GM10248 (cell line): ENCODE measurements at regions not wholly inside any gene's neighbourhood (a gene's known extent, or its start where the extent isn't known, plus 50 kb on each side); places are given as distances from the start of the nearest gene placed in this dataset.

ENCODE experiments used
- CTCF ChIA-PET: fragments of 300-600 bp; sonication (Branson Sonifier 250); formaldehyde crosslinking; extraction: SDS; loops from one replicate; lab custom pipeline; 2021; ENCODE audit warnings: antibody characterized with exemption; lab: Yijun Ruan, JAX
- POLR2A ChIA-PET: fragments of 350-650 bp; sonication (Branson Sonifier 250); formaldehyde crosslinking; extraction: SDS; loops from one replicate; lab custom pipeline; 2020; ENCODE audit warnings: antibody characterized with exemption; lab: Yijun Ruan, JAX
- DNase-seq: peaks from one replicate; pipeline ENCODE4 v3.0.0; 2012; ENCODE audit errors: extremely low spot score
- TF ChIP-seq, protein P1 (sequence below): IDR thresholded peaks from 2 replicates; pipeline ENCODE4 v1.5.1; 2012; ENCODE audit warnings: mild to moderate bottlenecking, low read depth; ENCODE audit errors: extremely low read depth, missing control alignments, control extremely low read depth

DNA sequence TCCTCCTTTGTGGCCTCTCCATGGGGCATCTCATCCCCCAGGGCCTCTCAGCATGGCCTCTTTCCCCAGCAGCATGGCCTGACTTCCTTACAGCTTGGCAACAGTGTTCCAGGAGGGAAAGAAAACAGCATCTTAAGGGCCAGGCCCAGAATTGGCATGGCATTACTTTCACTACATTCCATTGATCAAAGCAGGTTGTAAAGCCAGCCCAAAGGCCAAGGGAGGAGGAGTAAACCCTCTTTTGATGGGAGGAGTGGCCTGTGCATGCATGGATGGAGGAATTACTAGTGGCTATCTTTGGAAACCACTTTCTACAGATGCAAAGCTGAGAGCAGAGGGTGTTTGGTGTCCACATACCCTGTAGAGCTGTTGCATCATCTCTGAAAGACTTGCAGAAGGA, 149.4 kb downstream of the AIPL1 start:
- POLR2A ChIA-PET = no interaction called here
- CTCF ChIA-PET = no interaction called here
- DNase-seq = no peak
- TF ChIP-seq, protein P1, sequence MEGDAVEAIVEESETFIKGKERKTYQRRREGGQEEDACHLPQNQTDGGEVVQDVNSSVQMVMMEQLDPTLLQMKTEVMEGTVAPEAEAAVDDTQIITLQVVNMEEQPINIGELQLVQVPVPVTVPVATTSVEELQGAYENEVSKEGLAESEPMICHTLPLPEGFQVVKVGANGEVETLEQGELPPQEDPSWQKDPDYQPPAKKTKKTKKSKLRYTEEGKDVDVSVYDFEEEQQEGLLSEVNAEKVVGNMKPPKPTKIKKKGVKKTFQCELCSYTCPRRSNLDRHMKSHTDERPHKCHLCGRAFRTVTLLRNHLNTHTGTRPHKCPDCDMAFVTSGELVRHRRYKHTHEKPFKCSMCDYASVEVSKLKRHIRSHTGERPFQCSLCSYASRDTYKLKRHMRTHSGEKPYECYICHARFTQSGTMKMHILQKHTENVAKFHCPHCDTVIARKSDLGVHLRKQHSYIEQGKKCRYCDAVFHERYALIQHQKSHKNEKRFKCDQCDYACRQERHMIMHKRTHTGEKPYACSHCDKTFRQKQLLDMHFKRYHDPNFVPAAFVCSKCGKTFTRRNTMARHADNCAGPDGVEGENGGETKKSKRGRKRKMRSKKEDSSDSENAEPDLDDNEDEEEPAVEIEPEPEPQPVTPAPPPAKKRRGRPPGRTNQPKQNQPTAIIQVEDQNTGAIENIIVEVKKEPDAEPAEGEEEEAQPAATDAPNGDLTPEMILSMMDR = no peak

- DNase-seq = no peak
- ChIA-PET POLR2A (no interaction called here), CTCF (no interaction called here)
- TF ChIP-seq, protein P1 = no peak
Observed at GRCh38 chr17:6279659-6280058, 155.3 kb downstream of the AIPL1 start.

- CTCF ChIA-PET = no interaction called here
Observed at GRCh38 chr17:6278376-6278775, 156.5 kb downstream of the AIPL1 start.

GRCh38 chr17:6276711-6277110, 158.2 kb downstream of the AIPL1 start:
- POLR2A ChIA-PET = interaction anchor here (0.6 kb wide), 1 partner anchor 20 kb away, joined by 4 read pairs; no protein-coding TSS in a partner anchor
- TF ChIP-seq, protein P1 = no peak
- no peak for DNase-seq
- CTCF ChIA-PET = interaction anchor here (0.7 kb wide), 1 partner anchor 10 kb away, joined by 3 read pairs; no protein-coding TSS in a partner anchor

More at GRCh38 chr17:6278376-6278775, 156.5 kb downstream of the AIPL1 start:
- no peak for DNase-seq
- POLR2A ChIA-PET = no interaction called here
- TF ChIP-seq, protein P1 = no peak

DNA sequence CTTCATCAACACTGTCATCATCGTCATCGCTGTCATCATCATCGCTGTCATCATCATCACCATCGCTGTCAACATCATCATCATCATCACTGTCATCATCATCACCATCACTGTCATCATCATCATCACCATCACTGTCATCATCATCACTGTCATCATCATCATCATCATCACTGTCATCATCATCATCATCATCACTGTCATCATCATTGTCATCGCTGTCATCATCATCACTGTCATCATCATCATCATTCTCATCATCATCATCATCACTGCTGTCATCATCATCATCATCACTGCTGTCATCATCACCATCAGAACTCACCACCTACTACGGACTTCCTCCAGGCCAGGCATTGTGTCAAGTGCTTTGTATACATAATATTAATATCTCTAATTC, 160.6 kb downstream of the AIPL1 start:
- POLR2A ChIA-PET = no interaction called here
- no peak for DNase-seq
- CTCF ChIA-PET = no interaction called here
- TF ChIP-seq, protein P1 = no peak

- POLR2A ChIA-PET = no interaction called here
- CTCF ChIA-PET = interaction anchor here (1.4 kb wide), 1 partner anchor 9 kb away, joined by 4 read pairs; no protein-coding TSS in a partner anchor
- peak; percentile 28 for DNase-seq
- TF ChIP-seq, protein P1 = no peak
Observed at GRCh38 chr17:6269478-6269877, 165.4 kb downstream of the AIPL1 start.
